Mammary epithelial cell (primary cell): ENCODE measurements at regions not wholly inside any gene's neighbourhood (a gene's known extent, or its start where the extent isn't known, plus 50 kb on each side); places are given as distances from the start of the nearest gene placed in this dataset.

Experiments
- EZH2 ChIP-seq: IDR thresholded peaks from 2 replicates; pipeline ENCODE4 v1.6.1; 2012; ENCODE audit warnings: low read length, inconsistent platforms, borderline replicate concordance
- TF ChIP-seq, protein P1 (sequence below), 2 donors: IDR thresholded peaks in 1 of 2; conservative IDR thresholded peaks in 1 of 2; 2 replicates each; pipeline ENCODE4 v1.5.1; 2011 to 2012; ENCODE audit warnings: inconsistent platforms in 2 of 2, low read length in 2 of 2, mild to moderate bottlenecking in 2 of 2, control low read depth in 1 of 2, low read depth in 1 of 2; ENCODE audit not compliant: insufficient read depth in 1 of 2; ENCODE audit errors: extremely low read depth in 1 of 2

DNA sequence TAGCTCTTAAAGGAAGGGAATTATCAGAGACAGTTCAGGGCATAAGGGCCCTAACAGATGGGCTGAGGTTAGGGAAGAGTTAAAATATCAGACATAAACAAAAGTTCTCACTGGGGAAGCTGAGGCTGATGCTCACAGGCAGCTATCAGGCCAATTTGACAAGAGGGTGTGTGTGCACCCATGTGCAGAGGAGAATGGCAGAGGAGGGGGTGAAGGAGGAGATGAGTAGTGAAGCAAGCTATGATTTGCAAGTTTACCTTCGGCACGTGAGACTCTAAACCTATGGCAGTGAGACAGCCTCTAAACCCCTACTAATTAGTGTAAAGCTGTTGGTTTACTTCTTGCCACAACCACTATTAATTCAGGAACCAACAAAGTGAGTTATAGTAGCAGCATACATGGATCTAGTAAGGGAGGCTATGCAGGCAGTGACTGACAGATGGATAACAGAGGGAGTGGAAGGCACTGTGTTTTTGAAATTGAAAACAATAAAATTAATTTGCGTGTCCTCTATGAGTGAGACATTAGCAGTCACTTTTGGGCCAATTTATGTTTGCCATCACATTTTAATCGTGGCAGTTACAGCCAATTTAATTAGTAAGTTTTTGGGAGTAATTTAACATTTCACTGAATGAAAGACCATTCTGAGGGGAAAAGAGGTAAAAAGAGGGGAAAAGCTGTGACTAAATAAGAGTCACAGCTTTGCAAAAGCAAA lies 99.6 kb upstream of the HTR2A start:
- TF ChIP-seq, protein P1, sequence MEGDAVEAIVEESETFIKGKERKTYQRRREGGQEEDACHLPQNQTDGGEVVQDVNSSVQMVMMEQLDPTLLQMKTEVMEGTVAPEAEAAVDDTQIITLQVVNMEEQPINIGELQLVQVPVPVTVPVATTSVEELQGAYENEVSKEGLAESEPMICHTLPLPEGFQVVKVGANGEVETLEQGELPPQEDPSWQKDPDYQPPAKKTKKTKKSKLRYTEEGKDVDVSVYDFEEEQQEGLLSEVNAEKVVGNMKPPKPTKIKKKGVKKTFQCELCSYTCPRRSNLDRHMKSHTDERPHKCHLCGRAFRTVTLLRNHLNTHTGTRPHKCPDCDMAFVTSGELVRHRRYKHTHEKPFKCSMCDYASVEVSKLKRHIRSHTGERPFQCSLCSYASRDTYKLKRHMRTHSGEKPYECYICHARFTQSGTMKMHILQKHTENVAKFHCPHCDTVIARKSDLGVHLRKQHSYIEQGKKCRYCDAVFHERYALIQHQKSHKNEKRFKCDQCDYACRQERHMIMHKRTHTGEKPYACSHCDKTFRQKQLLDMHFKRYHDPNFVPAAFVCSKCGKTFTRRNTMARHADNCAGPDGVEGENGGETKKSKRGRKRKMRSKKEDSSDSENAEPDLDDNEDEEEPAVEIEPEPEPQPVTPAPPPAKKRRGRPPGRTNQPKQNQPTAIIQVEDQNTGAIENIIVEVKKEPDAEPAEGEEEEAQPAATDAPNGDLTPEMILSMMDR (conservative IDR thresholded peaks at IDR 0.05 in 1 of 2, IDR thresholded peaks at IDR 0.05 in 1 of 2; ENCODE audit: extremely low read depth in 1 of 2, insufficient read depth in 1 of 2, low read depth in 1 of 2, low read length in 2 of 2): no peak
- TF ChIP-seq EZH2: no peak
